NCI-H510A treated with DMSO at 0.1 percent for 48 hours (cell line): ENCODE measurements at regions not wholly inside any gene's neighbourhood (a gene's known extent, or its start where the extent isn't known, plus 50 kb on each side); places are given as distances from the start of the nearest gene placed in this dataset.
"Not testable (repeated sequence)": the region's sequence is repeated elsewhere in the genome, so short reads cannot be mapped to it uniquely, and the experiment has no call there.

Experiments
- DNase-seq: peaks from one replicate; lab custom pipeline; 2025; lab: John Stamatoyannopoulos, UW

DNA sequence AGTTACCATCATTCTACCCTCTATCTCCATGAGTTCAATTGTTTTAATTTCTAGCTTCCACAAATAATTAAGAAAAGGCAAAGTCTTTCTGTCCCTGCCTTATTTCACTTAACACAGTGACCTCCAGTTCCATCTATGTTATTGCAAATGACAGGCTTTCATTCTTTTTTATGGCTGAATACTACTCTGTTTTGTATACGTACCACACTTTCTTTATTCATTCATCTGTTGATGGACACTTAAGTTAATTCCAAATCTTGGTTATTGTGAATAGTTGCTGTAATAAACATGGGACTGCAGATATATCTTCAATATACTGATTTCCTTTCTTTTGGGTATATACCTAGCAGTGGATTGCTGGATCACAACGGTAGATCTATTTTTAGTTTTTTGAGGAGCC lies 314.1 kb downstream of the SV2B start:
- no peak for DNase-seq

DNA sequence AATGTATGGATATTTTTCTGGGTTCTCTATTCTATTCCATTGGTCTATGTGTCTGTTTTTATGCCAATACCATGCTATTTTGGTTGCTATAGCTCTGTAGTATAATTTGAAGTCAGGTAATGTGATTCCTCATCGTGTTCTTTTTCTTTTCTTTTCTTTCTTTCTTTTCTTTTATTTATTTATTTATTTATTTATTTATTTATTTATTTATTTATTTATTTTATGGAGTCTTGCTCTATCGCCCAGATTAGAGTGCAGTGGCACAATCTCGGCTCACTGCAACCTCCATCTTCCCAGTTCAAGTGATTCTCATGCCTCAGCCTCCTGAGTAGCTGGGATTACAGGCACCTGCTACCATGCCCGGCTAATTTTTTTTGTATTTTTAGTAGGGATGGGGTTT lies 315.2 kb downstream of the SV2B start:
- DNase-seq: not testable (repeated sequence)

DNA sequence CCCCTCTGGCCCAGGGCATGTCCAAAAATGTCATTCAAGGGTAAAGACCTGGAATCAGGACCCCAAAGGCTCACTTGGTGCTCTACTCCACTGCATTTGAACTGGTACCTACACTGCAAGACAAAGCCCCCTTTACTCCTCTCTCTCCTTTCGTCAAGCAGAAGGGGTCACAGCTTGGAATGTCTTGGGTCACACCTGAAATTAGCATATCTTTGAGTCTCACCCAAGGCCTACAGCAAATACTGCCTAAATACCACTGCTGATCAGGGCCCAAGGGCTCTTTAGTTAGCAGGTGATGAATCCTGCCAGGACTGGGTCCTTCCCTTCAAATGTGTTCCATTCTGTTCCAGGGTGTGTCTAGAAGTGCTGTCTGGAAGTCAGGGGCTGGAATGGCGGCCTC lies 320.6 kb downstream of the SV2B start:
- DNase-seq: no peak

DNA sequence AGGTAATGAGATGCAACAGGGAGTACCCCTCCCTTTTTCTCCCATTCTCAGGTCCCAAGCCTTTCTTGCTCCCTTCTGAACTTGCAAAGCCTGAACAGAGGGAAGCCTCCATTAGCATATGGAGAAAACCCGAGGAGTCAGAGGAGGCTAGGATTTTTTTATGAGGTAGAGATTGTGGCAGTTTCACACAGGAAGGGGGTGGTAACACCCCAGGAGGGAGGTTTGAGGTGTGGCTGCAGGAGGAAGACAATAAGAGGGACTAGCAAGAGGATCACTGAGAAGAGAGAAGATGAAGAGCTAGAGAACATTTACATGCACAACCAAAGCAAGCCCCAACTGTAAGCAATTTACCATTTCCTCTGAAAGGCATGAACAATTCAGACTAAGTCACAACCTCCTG lies 322.7 kb downstream of the SV2B start:
- no peak for DNase-seq

DNA sequence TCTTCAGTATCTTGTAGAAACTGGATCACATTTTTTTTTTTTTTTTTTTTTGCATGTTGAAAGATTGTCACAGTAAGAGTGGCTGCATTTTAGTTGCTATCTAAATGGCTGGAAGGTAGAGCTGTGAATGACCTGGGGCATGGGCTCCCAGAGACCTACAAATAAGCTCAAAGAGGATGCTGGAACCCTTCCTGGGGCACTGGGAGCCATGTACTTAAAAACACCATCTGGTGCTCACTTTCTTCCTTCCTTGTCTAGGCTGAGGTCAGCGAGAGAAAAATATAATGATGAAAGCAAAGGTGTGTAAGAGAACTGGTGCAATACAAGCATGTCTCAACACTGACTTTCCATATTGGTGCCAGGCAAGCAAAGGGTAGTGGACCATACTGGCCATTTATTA lies 323.9 kb downstream of the SV2B start:
- DNase-seq: no peak

DNA sequence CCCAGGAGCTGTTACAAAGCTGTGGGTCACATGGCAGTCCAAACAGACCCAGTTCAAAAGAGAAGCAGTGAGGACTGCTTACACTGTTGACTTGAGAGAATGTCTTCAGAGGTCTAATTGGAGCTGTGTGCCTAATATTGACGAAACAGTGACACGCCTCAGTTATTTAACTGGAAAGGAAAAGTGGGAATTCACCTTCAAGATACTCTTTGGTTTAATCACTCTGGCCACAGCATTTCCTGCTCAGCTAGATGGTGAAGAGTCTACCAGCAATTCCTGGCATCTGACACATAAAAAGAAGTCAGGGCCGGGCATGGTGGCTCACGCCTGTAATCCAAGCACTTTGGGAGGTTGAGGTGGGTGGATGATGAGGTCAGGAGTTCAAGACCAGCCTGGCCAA lies 326.4 kb downstream of the SV2B start:
- no peak for DNase-seq

DNA sequence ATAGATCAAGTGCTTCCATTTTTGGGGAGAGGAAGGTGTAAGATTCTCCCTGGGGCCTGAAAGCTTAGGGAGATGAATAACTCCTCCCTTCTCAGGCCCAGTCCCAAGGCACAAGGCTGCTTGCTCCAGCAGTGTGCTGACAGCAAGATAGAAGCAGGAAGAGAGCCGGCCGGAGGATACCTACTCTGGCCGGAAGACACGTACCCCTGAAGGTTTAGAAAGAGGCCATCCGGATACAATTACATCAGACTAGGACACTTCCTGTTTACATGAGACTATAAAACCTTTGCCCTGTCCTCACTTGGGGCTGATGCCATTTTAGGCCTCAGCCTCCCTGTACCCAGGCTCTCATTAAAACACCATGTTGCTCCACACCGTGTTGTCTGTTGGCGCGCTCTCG lies 329.9 kb downstream of the SV2B start:
- DNase-seq: no peak

DNA sequence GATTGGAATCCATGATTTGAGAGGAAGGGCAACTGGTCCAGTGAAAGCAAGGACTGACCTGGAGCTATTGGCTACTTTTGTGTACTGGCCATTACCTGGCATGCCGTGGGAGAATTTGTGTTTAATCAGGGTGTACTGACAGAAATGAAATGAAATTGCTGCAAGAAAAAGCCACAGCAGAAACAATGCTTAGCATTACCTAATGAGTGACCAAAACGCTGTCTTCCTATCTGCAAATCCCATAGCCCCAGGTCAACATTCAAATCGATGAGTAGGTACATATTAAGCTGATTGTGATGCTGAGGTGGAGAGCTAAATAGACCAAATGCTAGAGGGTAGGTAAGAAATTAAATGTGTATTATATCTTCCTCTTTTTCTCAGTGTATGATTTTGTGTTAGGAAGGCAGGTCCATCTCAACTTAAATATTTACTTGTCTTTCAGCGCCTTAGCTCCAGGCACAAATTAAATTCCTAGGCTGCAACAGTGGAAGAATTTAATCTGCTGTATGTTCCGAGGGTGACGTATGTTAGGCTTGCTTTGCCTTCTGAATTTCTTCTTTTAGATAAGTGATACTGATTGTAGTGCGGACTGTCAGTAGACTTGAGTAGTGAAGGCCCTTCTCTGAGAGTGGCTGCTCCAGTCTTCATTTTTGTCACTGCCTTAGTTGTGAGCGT lies 331.1 kb downstream of the SV2B start:
- no peak for DNase-seq

DNA sequence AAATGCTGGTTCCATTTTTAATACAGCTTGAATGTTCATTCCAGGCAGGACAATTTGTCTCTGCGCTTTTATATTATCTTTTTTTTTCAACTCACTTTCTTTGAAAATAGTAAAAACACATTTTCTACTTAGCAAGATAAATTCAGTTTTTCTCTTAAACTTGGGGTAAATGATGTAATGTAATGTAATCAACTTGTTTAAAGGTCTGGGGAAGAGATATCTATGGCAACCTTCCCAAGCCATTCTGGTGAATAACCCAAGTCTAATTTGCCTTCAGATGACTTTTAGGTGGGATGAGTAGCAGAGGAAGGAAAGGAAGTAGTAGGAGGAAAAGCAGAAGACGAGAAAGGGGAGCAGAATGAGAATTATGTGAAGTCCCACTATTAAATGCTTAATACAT lies 335.1 kb downstream of the SV2B start:
- no peak for DNase-seq

DNA sequence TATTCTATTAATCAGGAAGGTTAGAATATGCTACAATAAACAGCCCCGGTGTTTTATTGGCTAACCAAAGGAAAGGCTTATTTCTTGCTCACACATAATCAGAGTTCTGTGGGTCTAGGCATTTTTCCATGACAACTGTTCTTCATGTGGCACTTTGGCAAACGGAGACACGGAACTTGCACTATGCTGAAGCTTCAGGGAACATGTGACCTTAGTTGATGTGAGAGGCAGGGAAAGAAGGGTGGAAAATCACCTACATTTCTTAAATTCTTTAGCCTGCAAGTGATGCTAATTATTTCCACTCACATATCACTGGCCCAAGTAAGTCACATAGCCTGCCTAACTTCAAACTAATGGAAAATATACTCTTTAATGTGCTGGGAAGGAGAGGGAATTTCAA lies 344.6 kb downstream of the SV2B start:
- no peak for DNase-seq

DNA sequence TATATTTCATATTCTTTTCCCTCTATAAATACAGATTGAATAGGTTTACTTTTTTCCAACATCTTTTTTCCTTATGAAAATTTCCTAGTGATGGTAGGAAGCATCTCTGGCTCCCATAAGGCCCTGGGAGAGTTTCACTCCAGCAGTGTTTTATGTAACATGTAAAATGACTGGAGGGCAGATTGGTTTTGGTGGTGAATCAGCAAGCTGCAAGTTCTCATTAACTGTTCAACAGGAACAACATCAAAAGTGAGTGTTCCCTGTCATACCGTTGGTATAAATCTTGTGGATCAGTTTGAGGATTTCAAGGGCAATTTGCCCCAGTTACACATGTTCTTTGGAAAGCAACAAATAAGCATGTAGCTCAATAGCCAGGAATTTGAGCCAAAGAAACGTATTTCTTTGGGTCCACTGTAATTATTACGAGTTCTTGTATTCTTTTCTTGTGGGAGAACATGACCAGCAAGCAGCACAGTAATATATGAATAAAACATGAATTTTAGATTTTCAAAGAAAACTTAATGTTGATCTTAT lies 345.7 kb downstream of the SV2B start:
- no peak for DNase-seq

DNA sequence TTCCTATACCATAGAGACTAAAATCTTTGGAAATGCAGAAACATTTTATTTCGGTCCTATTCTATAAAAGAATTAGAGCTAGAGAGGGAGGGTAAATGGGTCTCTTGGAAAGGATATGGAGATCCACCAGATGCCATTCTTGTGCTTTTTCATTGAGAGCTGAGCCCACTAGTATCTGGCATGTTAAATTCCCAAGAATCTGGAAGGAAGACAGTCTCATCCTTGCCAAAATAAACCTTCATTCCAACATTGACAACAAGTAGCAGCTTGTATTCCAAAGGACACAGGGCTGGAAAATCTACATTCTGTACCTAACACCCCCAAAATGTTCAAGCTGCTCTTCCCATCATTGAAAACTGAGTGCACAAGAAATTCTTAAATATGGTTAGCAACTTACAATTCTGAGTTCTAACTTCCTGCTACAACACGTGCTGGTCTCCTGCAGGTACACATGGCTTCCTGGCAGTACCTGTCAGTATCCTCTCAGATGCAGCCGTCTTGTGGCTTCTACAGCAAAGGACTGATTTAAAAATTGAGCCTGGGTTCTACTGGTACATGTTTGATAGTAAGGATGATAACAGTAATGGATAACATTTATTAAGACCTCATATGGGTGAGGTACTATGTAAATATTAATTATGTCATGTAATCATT lies 348.1 kb downstream of the SV2B start:
- DNase-seq: no peak

DNA sequence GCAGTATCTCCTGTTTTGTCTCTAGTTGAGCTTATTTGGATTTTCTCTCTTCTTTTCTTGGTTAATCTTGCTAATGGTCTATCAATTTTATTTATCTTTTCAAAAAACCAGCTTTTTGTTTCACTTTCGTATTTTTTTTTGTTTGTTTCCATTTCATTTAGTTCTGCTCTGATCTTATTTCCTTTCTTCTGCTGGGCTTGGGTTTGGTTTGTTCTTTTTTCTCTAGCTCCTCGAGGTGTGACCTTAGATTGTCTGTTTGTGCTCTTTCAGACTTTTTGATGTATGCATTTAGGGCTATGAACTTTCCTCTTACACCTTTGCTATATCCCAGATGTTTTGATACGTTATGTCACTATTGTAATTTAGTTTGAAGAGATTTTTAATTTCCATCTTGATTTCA lies 353.3 kb downstream of the SV2B start:
- not testable (repeated sequence) for DNase-seq

DNA sequence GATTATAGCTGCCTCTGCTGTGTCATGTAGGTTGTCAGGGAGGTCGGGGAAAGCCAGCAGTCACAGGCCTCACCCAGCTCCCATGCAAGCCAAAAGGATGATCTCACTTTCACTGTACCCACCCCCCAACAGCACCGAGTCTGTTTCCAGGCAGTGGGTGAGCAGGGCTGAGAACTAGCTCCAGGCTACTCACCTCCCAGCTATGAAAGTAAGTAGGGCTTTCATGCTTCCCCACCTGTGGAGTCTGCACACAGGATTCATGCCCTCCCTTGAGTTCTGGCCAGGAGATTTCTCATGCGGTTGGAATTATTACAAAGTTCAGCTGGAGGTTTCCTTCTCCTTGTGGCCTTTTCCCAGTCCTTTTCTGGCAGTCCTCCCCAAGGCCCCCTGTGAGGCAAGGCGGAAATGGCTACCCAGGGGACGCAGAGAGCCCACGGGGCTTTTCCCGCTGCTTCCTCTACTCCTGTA lies 356.2 kb downstream of the SV2B start:
- no peak for DNase-seq

DNA sequence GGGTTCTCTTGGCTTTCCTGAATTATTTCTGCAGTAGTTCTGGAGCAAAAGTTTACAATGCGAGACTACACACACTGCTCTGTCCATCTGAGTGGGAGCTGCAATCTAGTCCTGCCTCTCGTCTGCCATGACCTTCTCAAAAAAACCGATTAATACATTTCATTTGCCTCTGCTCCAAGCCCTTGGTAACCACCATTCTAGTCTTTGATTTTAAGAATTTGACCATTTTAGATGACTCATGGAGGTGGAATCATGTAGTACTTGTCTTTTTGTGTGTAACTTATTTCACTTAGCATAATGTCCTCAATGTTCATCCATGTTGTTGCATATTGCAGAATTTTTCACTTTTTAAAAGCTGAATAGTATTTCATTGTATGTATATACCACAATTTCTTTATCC lies 356.9 kb downstream of the SV2B start:
- DNase-seq: no peak

DNA sequence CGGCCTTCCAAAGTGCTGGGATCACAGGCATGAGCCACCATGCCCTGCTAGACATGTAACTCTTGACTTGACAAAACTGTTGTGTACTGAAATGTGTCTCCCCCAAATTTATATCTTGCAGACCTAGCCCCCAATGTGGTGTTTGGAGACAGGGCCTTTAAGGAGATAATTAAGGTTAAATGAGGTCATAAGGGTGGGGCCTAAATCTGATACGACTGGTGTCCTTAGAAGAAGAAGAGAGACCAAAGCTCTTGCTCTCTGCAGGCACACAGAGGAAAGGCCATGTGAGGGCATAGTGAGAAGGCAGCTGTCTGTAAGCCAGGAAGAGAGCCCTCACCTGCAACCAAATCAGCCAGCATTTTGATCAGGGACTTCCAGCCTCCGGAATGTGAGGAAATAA lies 361.3 kb downstream of the SV2B start:
- DNase-seq: no peak

DNA sequence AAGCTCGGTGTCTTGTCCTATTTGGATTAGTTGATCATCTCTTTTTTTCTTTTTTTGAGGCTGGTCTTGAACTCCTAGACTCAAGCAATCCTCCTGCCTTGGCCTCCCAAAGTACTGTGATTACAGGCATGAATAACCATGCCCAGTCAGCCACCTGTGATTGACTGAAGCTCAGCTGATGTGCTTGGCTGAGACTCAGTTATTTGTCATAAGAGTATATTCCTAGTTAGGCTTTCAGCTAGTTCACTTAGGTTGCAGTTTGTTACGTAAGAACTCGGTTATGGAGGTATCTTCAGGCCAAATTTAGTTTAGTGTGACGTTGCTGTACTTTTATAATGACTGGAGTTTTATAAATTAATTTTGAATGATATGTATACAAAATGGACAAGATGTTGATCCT lies 365.0 kb downstream of the SV2B start:
- no peak for DNase-seq

DNA sequence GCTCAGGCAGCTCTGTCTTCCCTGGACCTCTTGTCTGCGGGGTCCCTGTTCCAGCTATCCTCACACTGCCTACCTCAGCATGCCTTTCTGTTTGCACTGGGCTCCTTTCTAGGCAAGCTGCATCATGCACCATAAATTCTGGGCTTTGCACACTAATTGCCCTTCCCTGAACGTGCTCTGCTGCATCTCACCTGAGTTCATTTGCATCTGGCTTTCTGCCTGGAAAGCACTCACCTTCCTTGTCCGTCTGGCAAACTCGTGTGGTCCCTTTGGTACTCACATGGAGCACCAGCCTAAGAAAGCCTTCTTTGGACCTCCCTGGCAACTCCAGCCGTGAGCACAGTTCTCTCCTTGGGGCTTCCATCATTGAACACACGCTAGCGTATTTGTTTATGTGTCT lies 365.6 kb downstream of the SV2B start:
- peak; percentile 32 for DNase-seq

DNA sequence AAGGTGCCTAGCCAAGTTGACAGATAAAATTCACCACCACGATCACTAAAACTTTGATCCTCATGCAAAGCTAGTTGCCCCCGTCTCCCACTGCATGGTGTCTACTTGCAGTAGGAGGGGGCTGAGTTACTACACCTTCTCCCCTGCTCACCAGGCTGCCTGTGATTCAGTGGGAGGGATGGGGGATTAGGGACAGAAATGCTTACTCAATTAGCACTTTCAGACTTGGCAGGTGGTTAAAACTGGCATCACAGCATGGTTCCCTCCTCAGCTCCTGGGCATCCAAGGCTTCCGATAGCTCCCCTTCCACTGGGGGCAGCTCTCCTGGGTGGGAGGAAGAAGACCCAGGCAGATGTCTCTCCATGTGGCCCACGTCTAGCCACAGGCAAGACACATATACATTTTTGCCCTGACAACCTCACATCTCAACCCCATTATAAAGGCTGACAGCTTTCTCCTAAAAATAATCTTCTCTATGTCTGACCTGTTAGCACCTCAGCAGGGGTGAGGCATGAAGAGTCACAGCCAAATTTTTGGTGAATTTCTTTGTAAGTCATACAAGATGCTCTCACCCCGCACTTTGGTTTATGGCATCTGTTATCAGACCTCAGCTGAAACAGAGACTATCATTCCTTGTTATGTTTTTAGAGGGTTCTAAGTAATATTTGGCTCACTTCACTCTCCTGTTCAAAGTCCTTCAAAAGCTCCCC lies 369.0 kb downstream of the SV2B start:
- no peak for DNase-seq

DNA sequence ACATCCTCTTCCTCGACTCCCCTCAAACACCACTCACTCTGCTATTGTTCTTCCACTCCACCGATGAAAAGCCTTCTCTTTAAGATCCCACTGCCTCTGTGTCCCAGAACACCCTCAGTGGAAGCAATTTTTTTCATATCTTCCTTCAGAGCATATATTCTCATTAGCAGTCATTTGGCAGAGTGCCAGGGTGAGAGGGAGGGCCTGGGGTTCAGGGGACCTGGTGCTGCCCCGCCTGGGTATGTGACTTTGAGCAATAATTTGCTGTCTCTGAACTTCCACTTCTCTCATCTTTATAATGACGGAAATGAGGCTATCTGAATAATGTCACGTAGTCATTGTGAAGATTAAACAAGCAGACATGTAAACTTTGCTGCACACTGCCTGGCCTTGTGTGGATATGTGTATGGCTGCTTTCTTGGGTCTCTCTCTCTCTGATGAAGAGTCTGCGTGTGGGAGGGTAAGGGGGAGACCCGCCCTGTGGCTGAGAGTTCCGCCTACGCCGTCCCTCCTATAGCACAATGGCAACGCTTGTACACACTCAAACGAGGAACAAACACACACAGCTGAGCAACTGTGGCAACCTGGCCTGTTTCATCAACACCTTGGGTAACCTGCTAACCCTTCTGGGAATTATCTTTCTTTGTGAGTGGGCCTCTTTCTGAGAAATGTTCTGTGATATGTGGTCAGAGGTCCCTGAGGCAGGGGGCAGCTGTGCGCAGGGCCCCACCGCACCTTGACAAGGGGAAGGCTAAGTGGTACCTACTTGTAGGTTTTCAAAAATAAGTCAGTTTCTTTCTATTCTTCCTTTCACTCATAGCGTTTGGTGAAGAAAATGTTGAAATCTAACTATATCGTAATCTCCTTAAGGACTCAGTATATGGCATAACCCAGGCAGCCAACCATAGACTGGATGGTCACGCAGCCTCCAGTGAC lies 369.8 kb downstream of the SV2B start:
- DNase-seq: no peak

DNA sequence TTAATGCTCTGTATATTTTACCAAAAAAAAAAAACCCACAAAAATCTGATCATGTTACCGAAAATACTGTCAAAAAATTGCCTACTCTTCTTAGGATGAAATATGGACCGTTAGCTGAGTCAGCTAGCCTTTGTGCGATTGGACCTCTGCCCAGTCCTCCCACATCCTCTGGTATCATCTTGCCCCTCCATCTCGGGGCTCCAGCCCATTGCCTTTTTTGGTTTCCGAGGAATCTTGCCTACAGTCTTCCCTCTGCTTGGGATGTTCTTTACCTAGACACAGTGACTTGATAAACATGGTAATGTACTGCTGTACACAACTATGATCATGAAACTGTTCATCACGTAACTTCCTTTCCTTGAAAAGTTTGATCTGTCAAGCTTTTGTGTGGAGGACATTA lies 371.4 kb downstream of the SV2B start:
- no peak for DNase-seq

DNA sequence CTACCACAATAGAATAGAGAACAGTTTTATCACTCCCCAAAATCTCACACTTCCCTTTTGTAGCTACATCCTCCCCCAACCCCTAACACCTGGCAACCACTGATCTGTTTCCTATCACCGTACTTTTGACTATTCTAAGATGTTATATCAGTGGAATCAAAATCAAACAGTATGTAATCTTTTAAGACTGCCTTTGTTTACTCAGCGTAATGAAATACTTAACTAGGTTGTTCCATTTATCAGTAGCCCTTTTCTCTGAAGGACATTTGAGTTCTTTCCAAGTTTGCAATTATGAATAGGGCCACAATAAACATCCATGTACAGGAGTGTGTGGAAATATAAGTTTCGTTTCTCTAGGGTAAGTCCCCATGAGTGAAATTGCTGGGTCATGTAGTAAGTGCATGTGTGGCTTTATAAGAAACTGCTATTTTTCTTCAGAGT lies 372.3 kb downstream of the SV2B start:
- DNase-seq: no peak
